ENCODE measurements at regions not wholly inside any gene's neighbourhood (a gene's known extent, or its start where the extent isn't known, plus 50 kb on each side); places are given as distances from the start of the nearest gene placed in this dataset.

- no peak for TF ChIP-seq CTCF (conservative IDR thresholded peaks at IDR 0.05)
- H3K4me3 Mint-ChIP-seq = no peak overlapping the region
- Histone ChIP-seq H4K91ac (ENCODE audit: insufficient read length, low read depth, low read length) (no peak overlapping the region), H3K56ac (ENCODE audit: insufficient read length, low read depth, low read length) (no peak overlapping the region), H2BK15ac (ENCODE audit: low read depth, low read length) (no peak overlapping the region), H3K27me3 (ENCODE audit: insufficient read depth, low read length) (no peaks in the 10 kb centered on the region), H3K4ac (ENCODE audit: low read depth, low read length) (no peak overlapping the region), H2BK5ac (ENCODE audit: insufficient read length, low read length) (no peak overlapping the region), H3K23me2 (ENCODE audit: insufficient read length, low read depth, low read length, poor library complexity, severe bottlenecking) (no peaks in the 10 kb centered on the region), H3K23ac (ENCODE audit: insufficient read length, low read depth, low read length) (no peak overlapping the region), H3K9ac (ENCODE audit: extremely low read depth, insufficient read length, low read length) (no peak overlapping the region), H4K8ac (replicated peaks; ENCODE audit: insufficient read length, low read depth, low read length) (no peak overlapping the region), H3K14ac (ENCODE audit: insufficient read depth, low read length) (no peak overlapping the region), H3K9me3 (ENCODE audit: control insufficient read depth, low read depth, low read length) (no peaks in the 10 kb centered on the region), H2BK120ac (ENCODE audit: low read depth, low read length, poor library complexity, severe bottlenecking) (no peak overlapping the region), H2BK12ac (ENCODE audit: insufficient read length, low read depth, low read length) (no peak overlapping the region), H4K20me1 (ENCODE audit: control insufficient read depth, insufficient read depth, insufficient read length) (no peaks in the 10 kb centered on the region), H2AK5ac (ENCODE audit: insufficient read length, low read length) (no peak overlapping the region), H3T11ph (ENCODE audit: low read length) (no peak overlapping the region), H2AFZ (ENCODE audit: low read length) (no peak overlapping the region), H3K4me2 (ENCODE audit: insufficient read depth, insufficient read length, low read length) (no peak overlapping the region), H3K18ac (ENCODE audit: insufficient read length, low read depth, low read length) (no peak overlapping the region), H3K27ac (ENCODE audit: insufficient read length, low read depth, low read length) (no peak overlapping the region), H3K79me1 (ENCODE audit: insufficient read depth, low read depth, low read length, poor library complexity, severe bottlenecking) (no peaks in the 10 kb centered on the region), H2BK20ac (ENCODE audit: low read depth, low read length, poor library complexity, severe bottlenecking) (no peak overlapping the region), H4K5ac (ENCODE audit: insufficient read length, low read depth, low read length) (no peak overlapping the region), H3K79me2 (ENCODE audit: insufficient read depth, low read length) (no peaks in the 10 kb centered on the region), H3K4me1 (ENCODE audit: insufficient read depth, low read length) (peaks cover 9% of the 10 kb centered on the region; the same call in 1 of the 2 replicates)
- WGBS (ENCODE audit: extremely low coverage, insufficient read length, low lambda C conversion rate) = no CpG with 5 or more reads among the region's 3 CpGs
- peaks cover 6% of the 10 kb centered on the region for H3K27me3 Mint-ChIP-seq (ENCODE audit: low read depth)
- no peaks in the 10 kb centered on the region for H3K9me3 Mint-ChIP-seq
- peak overlapping the region in 1 of 3 experiments; percentile 11; a peak in 1 of 7 replicates for H3K27ac Mint-ChIP-seq
- H3K36me3 Mint-ChIP-seq (ENCODE audit: insufficient read depth in 1 of 3, low read depth in 3 of 3) = no peaks in the 10 kb centered on the region
- peaks cover 17 to 19% of the 10 kb centered on the region in 2 experiments for H3K4me1 Mint-ChIP-seq
- no peak for DNase-seq
Observed at GRCh38 chr1:112307930-112308591, 88.0 kb upstream of the CTTNBP2NL start.

All from H9 (cell line).